Activated CD8-positive, alpha-beta T cell treated with anti-CD3 and anti-CD28 coated beads for 36 hours (primary cell): ENCODE measurements at regions not wholly inside any gene's neighbourhood (a gene's known extent, or its start where the extent isn't known, plus 50 kb on each side); places are given as distances from the start of the nearest gene placed in this dataset.
A peak's percentile ranks its signal among the peaks of the same experiment; 100 is the strongest.

Experiments
- ATAC-seq: fragments of 200-7000 bp; cut with Tn5 transposase; one replicate; pipeline ENCODE4 v1.10.0; 2021; ENCODE audit warnings: mild to moderate bottlenecking, moderate library complexity
- CTCF ChIA-PET: fragments of 350-600 bp; sonication (Branson Sonifier 250); formaldehyde crosslinking; loops from one replicate; lab custom pipeline; 2021; ENCODE audit warnings: antibody characterized with exemption; lab: Charles Lee
- POLR2A ChIA-PET: fragments of 350-600 bp; sonication (Branson Sonifier 250); formaldehyde crosslinking; loops from one replicate; lab custom pipeline; 2021; ENCODE audit warnings: antibody characterized with exemption; lab: Charles Lee
- DNase-seq: peaks from one replicate; pipeline ENCODE4 v3.0.0-alpha.2; 2020
- H3K27ac Mint-ChIP-seq: one replicate; pipeline ENCODE4 v1.8.0; 2021; ENCODE audit warnings: mild to moderate bottlenecking, mixed read lengths
- H3K27me3 Mint-ChIP-seq: one replicate; pipeline ENCODE4 v1.8.0; 2021; ENCODE audit warnings: mixed read lengths
- H3K36me3 Mint-ChIP-seq: one replicate; pipeline ENCODE4 v1.8.0; 2021; ENCODE audit warnings: low read depth, mixed read lengths
- H3K4me1 Mint-ChIP-seq: one replicate; pipeline ENCODE4 v1.8.0; 2021; ENCODE audit warnings: low read depth, mixed read lengths
- H3K4me3 Mint-ChIP-seq: one replicate; pipeline ENCODE4 v1.8.0; 2021; ENCODE audit warnings: mild to moderate bottlenecking, moderate library complexity, mixed read lengths
- H3K9me3 Mint-ChIP-seq: one replicate; pipeline ENCODE4 v1.8.0; 2021; ENCODE audit warnings: mixed read lengths
- intact Hi-C: fragments of 100-400 bp; cut with micrococcal nuclease; formaldehyde crosslinking; loops from one replicate; pipeline ENCODE4 v1.10.0; 2022
- TF ChIP-seq, protein P1 (sequence below): fragments of 200-600 bp; IDR thresholded peaks from one replicate; pipeline ENCODE4 v1.8.0; 2022; ENCODE audit warnings: antibody characterized with exemption, mild to moderate bottlenecking

DNA sequence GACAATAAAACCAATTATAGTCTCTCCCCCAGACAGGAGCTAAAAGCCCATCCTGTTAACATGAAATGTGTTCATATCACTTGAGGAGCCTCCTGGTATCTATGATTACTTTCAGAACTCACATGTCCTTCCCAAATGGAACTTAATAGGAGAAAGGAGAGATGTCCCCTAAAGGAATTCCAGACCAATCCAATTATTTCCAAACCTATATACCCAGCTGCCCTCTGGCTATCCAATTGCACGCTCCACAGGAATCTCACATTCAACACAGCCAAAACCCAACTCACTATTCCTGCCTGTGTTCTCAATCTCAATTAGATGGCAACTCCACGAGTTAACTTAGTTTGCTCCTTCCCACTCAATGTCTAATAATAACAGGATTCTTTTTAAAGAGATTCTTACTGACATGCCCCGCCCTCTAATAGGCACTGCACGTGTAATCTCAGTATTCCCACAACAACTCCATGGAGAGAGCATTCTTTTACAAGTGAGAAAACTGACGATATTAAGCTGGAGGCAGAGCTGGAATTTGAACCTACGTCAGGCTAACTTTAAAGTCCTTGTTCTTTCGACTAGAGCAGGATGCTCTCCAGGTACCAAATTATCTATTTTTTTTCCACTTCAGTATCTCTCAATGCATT is 59.1 kb upstream of the SEC16B start:
- POLR2A ChIA-PET: no interaction called here
- TF ChIP-seq, protein P1, sequence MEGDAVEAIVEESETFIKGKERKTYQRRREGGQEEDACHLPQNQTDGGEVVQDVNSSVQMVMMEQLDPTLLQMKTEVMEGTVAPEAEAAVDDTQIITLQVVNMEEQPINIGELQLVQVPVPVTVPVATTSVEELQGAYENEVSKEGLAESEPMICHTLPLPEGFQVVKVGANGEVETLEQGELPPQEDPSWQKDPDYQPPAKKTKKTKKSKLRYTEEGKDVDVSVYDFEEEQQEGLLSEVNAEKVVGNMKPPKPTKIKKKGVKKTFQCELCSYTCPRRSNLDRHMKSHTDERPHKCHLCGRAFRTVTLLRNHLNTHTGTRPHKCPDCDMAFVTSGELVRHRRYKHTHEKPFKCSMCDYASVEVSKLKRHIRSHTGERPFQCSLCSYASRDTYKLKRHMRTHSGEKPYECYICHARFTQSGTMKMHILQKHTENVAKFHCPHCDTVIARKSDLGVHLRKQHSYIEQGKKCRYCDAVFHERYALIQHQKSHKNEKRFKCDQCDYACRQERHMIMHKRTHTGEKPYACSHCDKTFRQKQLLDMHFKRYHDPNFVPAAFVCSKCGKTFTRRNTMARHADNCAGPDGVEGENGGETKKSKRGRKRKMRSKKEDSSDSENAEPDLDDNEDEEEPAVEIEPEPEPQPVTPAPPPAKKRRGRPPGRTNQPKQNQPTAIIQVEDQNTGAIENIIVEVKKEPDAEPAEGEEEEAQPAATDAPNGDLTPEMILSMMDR: no peak
- Mint-ChIP-seq H3K4me1 (no peaks in the 10 kb centered on the region), H3K9me3 (no peaks in the 10 kb centered on the region), H3K4me3 (no peak overlapping the region), H3K27ac (no peak overlapping the region), H3K36me3 (no peaks in the 10 kb centered on the region), H3K27me3 (no peaks in the 10 kb centered on the region)
- DNase-seq (no peak), ATAC-seq (no peak)
- intact Hi-C loops: no loop called here
- CTCF ChIA-PET: no interaction called here

DNA sequence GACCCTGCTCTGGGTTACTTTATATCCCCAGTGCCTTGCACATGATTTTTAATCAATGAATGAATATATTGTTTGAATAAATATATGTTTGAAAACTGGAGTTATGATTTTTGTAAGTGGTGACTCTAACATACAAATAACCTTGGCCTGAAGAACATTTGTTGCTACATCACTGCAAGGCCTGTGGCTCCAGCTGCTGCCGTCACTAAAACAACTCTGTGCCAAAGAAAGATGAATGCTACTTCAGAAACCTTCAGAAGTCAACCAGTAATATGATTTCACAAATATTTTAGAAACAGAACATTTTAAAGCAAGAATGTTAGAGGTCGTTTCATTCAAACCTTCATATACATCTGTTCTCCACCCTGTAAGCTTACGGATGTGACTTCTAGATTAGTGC is 60.6 kb upstream of the SEC16B start:
- intact Hi-C loops: no loop called here

GRCh38 chr1:178031856-178032320 is 62.0 kb upstream of the RASAL2 start:
- Mint-ChIP-seq H3K36me3 (no peaks in the 10 kb centered on the region), H3K4me1 (no peaks in the 10 kb centered on the region), H3K27ac (no peak overlapping the region), H3K4me3 (no peak overlapping the region), H3K27me3 (peaks cover 4% of the 10 kb centered on the region), H3K9me3 (no peaks in the 10 kb centered on the region)
- DNase-seq (peak; percentile 51), ATAC-seq (no peak)
- intact Hi-C loops: no loop called here
- ChIA-PET CTCF (interaction anchor here (0.8 to 1.3 kb wide), 6 partner anchors 9 to 80 kb away, joined by 3 to 6 read pairs (median 4); no protein-coding TSS in a partner anchor), POLR2A (no interaction called here)
- TF ChIP-seq, protein P1: peak; percentile 36

More for the DNA sequence above, 60.6 kb upstream of the SEC16B start:
- POLR2A ChIA-PET: no interaction called here
- Mint-ChIP-seq H3K4me3 (no peak overlapping the region), H3K27ac (no peak overlapping the region), H3K36me3 (no peaks in the 10 kb centered on the region), H3K9me3 (no peaks in the 10 kb centered on the region), H3K27me3 (no peaks in the 10 kb centered on the region), H3K4me1 (no peaks in the 10 kb centered on the region)
- DNase-seq (no peak), ATAC-seq (no peak)
- TF ChIP-seq, protein P1: no peak
- CTCF ChIA-PET: no interaction called here

DNA sequence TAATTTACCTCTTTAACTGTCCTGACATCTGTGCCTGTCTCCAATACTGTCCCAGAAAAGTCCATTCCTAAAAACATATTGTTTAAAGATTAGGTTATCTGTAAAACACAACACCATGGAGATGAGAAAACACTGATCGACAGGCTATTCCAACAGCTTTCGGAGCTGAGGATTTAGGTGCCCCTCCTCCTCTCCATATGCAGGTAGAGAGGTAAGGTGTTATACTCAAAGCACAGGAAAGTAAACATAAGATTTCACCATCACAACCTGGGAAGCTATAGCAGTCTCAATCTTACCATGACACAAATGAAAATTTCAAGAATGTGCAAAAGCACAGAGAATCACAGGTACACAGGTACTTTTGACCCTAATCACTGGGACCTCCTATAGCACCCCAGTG is 60.9 kb upstream of the RASAL2 start:
- no peaks in the 10 kb centered on the region for H3K36me3 Mint-ChIP-seq
- ATAC-seq (no peak), DNase-seq (no peak)
- CTCF ChIA-PET: no interaction called here
- no peaks in the 10 kb centered on the region for H3K9me3 Mint-ChIP-seq
- H3K27me3 Mint-ChIP-seq: peaks cover 9% of the 10 kb centered on the region
- no peak overlapping the region for H3K27ac Mint-ChIP-seq
- intact Hi-C loops: no loop called here
- TF ChIP-seq, protein P1: no peak
- no peak overlapping the region for H3K4me3 Mint-ChIP-seq
- no peaks in the 10 kb centered on the region for H3K4me1 Mint-ChIP-seq
- POLR2A ChIA-PET: no interaction called here

- H3K27me3 Mint-ChIP-seq: peaks cover 13% of the 10 kb centered on the region
- intact Hi-C loops: no loop called here
- no peaks in the 10 kb centered on the region for H3K9me3 Mint-ChIP-seq
- TF ChIP-seq, protein P1: no peak
- H3K36me3 Mint-ChIP-seq: no peaks in the 10 kb centered on the region
- H3K4me1 Mint-ChIP-seq: no peaks in the 10 kb centered on the region
- ChIA-PET POLR2A (no interaction called here), CTCF (no interaction called here)
- no peak for ATAC-seq
- no peak overlapping the region for H3K27ac Mint-ChIP-seq
- H3K4me3 Mint-ChIP-seq: no peak overlapping the region
- no peak for DNase-seq
Observed at GRCh38 chr1:178034676-178035075, 59.2 kb upstream of the RASAL2 start.
